GM18867 (cell line): ENCODE measurements at regions not wholly inside any gene's neighbourhood (a gene's known extent, or its start where the extent isn't known, plus 50 kb on each side); places are given as distances from the start of the nearest gene placed in this dataset.

Source experiments
- ATAC-seq: cut with Tn5 transposase; IDR thresholded peaks from one replicate; pipeline ENCODE4 v1.9.1; 2021; ENCODE audit warnings: mild to moderate bottlenecking, moderate library complexity; ENCODE audit not compliant: unreplicated experiment

DNA sequence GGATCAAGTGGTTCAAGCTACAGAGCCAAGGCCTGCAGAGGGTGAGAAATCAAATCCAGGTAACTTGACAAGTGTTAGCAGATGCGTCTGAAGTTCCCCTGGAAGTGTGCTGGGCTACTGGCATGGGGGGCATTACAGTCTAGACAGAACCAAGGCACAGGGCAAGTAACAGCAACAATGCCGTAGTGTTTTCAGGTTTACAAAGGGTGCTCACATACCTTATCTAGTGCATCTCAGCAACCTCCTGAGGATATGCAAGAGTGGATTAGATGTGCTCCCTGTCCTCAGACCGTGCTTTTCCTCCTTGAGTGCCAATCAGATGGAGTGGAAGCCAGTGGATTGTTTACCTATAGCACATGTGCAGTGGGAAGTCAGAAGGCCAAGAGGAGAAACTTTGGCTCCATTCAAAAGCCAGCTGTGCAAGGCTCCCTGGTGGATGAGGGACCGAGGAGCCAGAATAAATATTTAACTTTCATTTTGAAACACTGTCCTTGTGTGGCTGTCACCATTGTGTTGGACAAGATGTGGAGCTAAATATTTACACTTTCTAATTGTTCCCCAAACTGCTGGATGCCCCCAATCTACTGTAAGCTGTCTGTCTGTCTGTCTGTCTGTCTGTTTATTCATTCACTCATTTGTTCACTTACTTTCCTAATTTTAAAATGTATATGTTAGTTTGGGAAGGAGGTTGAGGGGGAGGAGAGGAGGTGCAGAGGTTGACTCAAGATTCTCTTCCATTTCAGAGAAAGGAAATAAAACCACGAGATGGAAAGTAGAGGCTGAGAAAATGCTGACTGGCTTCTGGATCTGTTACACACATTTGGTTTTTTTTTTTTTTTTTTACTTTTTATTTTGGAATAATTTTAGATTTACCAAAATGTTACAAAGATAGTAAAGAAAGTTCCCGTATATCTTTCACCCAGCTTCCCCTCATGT is 184.0 kb upstream of the PARP11 start:
- no peak for ATAC-seq

DNA sequence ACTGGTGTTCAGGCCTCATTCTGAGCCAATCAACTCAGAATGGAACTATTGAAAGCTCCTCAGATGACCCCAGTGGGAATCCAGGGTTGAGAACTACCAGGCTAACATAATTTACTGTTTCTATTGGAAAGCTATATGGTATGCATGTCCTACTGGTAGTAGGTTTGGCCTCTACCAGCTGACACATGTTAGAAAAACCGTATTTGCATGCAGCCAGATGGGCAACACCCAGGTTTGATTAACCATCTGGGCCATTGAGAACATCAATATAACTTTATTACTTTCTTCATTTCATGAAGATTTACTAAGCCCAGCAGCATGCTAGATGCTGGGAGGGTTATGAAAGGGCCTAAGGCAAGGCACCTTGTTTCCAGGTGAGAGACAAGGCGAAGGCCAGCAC is 181.4 kb upstream of the PARP11 start:
- no peak for ATAC-seq

DNA sequence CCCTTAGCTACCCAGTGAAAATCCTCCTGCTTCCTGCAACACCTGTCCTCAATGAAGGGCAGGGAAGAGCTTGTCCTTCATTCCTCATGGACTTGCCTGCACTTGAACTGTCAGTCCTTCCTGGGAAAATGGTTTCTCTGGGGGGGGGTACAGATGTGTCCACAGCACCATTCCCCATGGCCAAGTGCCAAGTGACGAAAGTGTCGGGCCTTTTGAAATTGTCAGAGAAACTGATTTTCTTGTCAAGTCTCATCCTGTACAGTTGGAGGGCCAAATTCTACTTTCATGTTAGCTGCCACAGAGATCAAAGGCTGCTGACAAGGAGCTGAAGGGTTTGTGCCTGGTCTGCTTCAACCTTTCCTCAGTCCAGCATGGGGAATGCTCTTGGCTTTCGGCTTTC is 179.5 kb upstream of the PARP11 start:
- ATAC-seq, result no peak

DNA sequence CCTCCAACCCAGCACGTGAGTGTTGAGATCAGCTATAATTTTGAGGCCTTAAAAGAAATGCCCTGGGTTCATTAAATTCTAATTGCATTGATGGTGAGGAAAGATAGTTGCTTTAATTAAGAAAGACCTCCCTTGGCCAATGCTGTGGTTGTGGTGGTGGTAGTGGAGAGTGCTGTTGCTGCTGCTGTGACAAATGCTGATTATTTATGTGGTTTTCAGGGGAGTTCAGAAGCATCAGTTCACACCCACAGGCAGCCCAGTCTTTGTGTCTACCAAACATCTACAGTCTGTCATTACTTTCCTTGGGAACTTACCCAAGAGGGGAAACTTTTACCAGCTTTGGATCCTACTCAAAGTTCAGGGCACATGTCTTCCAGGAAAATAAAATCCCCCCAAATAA is 178.4 kb upstream of the PARP11 start:
- ATAC-seq, result no peak

DNA sequence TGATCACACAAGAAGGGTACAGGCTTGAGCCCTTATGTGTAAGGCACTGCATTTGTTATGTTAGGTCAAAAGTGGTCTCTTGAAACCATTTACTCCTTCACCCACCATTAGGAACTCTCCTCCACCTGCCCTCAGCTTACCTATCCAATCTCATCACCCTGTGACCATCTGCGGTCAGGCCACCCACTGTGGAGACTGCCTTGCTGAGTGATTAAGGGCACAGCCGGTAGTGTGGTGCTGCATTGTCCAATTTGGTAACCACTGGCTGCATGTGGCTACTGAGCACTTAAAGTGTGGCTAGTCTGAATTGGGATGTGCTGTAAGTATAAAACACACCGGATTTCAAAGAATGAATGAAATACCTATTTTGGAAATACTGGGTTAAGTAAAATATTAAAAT is 177.1 kb upstream of the PARP11 start:
- no peak for ATAC-seq

DNA sequence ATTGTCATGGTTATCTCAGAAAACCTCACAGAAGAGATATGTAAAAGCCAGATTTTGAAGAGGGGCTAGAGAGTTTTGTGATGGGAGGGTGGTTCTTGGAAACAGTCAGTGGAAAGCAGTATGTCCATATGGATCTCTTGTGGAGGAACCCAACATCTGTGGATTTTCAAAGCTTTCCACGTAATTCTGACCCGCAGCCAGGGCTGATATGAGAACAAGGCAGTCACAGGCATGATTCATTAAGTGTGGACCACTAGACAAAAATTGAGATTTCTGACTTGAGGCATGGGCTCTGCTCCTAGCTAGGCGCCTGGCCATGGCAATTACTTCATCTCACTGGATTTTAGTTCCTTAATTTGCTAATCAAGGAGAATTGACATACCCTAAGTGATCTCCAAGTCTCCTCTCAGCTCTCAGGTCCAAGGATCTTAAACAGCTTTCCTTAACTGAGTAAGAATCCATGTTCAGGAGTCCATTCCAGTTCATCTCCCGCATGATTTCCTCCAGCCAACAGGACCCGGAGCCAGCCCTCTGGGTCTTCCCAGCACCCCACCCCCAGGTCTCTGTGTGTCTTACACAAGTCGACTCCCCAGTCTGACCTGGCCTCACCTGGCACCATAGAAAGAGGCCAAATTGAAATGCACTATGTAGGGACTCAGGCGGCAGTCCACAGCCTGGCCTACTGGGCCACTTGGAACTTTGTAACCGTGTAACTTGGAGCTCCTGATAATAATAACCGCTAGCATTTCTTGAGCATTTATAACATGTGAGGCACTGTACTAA is 176.3 kb upstream of the PARP11 start:
- no peak for ATAC-seq

DNA sequence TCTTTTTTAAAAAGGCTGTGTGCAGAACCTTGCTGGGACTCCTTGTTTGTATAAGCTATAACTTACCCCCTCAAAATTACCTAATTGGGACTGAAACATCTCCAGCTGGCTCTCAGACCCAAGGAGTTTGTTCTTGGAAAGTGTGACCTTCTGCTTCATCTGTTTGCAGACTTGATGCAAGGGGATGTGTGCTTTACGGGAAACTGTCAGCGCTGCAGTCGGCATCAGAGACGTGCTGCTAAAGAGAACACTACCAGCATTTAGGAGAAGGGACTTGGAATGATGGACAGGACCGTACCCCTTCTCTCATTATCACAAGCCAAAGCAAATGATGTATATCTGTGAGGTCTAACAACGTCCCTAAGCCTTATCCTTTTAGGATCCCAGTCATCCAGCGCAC is 174.2 kb upstream of the PARP11 start:
- ATAC-seq, result no peak

DNA sequence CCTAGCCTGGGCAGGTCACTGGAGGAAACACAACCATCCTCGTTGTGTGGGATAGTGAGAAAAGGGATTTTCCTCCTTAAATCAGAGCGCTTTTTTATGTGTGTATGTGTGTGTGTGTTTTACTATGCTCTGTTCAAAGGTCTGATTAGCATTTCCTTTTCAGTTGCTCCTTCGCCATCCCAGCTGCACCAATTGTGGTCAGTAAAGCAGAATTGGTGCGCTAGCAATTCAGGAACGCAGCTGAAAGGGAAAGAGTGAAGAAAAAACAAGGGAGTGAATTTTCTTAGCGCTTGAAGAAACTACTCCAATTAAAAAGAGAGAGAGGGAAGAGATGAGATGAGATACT is 173.3 kb upstream of the PARP11 start:
- no peak for ATAC-seq

DNA sequence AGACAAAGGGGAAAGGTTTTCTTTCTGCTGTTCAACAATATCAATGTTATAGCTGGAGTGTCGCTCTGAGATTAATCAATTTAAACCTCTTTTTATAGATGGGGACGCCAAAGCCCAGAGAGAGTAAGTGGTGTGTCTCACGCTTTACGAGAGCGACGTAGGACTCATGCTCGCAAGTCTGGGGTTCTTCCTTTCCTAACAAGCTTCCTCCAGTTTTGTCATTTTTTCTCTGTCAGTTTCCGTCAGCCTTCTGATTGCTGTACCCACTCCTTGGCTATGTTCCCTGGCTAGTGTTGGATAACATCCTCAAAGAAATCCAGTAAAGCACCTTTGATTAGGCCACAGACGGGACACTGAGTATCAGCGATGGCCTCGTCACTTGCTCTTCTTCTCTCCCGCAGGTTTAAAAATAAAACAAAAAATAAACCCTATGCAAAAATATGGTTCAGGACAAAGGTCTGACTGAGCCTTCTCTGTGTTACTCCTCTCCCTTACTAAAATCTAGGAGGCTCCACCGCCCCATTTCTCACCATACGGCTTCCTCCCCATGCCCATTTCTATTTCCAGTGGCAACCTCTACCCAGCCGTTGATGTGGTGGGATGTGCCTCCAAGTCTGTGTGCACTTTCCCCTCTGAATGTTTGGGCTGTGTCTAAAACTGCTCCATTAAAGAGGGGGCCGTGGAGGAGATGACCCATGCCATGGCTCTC is 172.7 kb upstream of the PARP11 start:
- ATAC-seq, result no peak

DNA sequence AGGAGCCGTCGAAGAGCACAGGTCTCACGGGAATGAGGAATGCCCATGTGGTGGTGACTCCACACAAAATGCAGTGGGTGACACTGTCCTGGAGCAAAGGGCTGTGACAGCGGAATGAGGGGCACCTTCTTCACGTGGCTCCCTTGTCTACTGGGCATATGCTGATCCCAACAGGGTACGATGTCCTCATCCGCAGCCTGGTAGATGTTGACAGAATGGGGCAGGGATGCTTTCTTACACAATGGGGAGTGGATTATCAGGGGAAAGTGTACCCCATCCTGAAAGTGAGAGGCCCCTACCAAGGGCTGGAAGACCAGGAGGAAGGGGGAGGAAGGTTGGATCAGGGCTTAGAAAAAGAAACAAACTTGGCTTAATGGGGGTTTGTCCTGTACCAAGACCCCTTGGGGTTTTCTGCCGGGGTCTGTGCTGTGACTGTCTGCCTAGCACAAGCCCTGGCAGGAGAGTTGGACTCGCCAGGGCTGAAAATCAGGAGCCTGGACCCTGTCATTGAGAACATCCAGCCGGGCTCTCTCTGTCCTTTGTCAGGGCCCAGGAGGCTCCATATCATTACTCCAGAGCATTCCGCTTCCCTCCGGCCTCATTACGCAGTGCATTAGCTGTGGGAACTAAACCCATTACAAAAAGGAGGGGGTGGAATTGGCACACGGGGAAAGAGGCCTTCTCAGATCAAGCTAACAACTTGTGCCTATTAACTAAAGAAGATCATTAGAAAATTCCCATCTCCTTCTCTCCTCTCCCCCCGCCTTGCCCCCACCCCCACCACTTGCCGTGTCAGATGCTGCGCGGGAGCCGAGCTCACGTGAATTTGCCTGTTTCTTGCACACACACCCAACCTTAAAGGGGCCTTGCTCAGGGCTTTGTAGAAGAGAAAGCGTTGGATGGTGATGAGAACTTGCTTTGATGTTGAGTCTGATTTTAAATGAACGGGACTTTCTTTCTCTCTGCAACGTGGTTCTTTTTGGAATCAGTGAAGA is 171.8 kb upstream of the PARP11 start:
- no peak for ATAC-seq

DNA sequence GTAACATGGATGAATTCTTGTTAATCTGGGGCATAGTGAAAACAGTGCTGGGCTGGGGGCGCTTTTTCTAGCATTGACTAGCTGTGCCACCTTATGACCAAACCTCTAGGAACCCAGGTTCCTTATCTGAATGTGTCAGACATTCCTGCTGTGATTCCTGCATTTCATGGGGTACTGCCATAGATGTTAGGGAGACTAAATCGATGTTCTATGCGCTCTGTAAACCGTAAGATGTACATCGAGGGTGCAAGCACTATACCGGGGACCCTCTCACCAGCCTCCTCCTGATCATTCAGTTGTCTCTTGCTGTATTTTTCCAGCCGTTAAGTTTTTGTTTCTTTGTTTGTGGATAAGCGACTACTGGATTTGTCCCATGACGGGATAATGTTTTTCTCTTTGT is 170.9 kb upstream of the PARP11 start:
- no peak for ATAC-seq

DNA sequence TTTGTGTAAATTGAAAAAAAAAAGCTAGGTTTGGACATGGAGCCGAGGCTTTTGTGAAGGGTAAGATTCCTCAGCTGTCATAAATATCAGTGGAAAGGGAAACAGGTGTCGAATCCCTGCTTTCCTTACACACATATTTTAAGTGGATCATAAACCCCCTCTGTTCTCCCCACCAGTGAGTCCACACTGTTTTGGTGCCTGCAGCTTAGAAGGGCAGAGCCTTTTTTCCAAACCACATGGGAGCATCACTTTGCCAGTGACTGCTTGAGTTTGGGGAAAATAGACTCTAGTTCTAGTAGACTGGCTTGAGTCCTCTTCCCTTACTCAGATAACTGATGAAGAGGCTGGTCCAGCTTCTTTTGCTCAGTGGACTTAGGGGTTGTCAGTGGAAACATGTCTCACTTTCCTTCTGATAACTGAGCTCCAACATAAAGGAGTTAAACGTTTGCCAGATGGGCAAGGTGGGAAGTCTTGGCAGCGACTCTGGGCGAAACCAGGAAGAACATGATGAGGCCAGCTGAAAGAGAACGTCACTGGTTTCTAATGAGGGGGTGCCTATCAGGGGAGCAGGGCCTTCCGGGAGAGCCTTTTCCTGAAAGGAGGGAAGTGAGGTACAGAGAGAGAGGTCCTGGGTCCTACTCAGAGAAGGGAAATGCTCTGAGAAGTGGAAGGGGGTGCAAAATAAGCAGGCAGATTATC is 168.1 kb upstream of the PARP11 start:
- no peak for ATAC-seq

DNA sequence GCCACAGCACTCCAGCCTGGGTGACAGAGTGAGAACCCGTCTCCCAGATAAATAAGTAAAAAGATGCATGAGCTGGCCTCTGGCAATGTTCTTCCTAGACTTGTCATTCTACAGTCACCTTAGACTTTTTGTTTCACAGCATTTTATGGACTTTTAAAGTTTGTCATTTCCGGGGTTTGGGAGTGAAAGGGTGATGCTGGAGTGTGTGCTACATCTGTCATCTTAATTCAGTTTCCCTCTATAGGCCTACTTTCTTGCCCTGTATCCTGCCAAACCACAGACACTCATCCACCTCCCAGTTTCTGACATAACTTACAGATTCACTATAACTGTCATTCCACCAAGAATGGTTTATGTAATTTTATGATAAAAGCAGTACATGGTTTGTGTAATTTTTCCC is 166.7 kb upstream of the PARP11 start:
- no peak for ATAC-seq

DNA sequence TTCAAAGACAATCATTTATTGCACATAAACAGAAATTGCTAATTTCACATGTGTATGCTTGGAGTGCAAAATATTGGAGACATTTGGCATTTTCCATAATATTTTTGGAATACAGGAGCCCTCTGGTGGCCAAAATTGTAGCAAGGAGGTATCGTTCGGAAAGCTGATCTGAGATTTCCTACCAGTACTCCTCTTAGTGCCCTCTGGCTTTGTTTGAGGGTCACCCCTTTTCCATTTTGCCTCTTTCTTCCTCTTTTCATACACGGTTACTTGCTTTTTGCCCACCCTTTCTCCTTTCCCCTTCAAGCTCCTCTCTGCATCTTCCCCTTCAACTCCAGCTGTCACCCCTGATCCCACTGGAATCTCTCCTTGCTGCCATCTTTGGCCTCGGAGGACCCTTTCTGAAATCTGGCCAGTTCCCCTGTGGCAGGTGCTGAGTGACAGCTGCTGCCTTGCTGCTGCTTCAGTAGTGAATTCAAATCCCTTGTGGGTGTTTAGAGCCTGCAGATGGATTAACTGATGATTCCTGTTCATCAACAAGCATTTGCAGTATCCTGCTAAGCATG is 164.6 kb upstream of the PARP11 start:
- no peak for ATAC-seq

DNA sequence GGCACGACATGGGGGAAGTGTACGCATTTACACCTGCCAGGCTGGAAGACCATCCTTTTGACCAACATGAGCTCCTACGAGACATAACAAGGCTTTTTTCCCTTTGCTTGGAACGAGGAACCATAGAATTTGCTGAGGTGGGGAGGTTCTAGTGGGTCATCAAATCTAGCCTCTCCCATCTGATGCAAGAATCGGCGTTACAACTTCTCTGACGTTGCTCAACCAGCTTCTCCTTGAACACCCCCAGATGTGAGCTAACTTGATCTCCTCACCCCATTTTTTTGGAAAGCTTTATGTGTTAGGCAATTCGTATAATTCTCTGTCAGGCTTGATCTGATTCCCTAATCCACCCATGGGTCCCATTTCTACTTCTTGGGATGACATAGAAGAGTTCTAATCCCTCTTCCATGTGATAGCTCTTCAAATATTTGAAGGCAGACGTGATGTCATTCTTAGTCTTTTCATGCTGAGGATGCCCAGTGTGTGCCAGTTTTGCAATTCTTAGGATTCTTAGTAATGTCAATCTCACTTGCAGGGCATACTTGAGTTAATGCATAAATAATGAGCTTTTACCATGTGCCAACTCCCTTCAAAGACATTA is 163.6 kb upstream of the PARP11 start:
- no peak for ATAC-seq

DNA sequence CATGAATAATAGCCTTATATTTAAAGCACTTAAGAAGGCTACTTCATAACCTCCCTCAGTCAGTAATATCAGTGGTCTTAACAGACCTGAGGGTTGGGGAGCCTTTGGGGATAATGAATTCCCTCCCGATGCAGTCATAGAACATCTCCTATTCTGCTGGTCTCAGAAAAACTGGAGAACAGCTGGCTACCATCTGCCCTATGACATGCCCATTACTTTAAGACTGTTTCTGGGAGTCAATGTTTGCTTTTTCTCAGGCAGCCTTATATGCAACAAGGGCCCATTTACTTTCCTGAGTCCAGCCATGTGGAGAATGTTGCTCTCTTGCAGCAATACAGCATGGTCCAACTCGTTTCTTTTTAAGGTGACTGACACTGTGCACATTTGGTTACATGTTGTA is 161.7 kb upstream of the PARP11 start:
- no peak for ATAC-seq

DNA sequence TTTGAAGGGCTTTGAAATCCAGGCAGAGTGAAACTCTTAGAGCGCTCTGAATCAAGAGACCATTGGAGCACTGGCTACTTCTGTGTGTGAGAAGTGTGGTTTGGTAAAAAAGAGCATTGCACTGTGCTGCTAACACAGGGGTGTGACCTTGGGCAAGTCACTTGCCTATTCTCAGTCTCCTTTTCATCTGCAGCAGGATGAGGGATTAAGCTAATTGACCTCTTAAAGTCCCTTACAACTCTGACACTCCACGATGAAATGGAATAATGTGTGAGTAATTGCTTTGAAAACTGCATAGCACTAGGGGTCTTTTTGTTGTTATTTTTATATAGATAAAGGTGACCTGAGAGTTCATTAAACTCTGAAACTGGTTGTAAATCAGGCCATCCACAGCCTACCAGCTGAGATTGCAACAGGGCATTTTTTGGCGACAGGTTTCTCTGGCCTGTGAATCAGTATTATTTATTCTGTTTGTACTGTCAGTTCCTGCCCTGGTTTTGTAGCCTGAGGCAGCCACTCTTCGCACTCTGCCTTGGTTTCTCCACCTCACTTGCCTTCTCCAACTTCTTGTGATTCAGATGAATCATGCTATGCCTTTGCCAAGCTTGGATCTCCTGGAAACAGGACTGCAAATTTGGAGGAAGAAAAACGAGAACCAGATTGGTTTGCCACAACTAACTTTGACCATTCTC is 159.9 kb upstream of the PARP11 start:
- no peak for ATAC-seq

DNA sequence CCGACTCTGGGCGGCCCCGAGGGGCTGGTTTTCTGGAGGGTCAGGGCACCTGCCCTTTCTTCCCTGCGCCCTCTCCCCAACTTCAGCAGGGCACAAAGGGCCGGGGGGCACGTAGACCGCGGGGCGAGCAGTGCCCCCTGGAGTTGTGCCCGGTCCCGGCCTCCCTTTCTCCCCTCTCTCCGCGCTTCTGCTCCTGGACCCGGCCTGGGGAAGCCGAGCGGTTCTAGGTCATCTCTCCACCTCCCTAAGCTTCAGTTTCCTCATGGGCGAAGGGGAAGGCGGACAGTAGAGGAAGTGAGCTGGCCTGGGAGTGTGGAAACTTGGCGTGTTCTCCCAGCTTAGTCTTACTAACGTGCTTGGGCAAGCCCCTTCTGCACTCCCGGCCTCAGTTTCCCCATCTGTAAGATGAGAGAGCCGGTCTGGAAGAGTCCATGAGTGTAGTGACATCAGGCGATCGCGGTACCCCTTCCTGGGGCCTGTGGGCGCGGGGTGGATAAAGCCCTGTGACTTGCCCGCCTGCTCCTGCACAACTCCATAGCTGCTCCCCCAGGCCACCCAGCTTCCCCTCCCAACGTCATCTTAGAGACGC is 158.6 kb upstream of the PARP11 start:
- ATAC-seq, result no peak
